ENCODE measurements at regions not wholly inside any gene's neighbourhood (a gene's known extent, or its start where the extent isn't known, plus 50 kb on each side); places are given as distances from the start of the nearest gene placed in this dataset.

GRCh38 chr5:101675510-101676219 is 620.4 kb downstream of the SLCO4C1 start:
- TF ChIP-seq CTCF (IDR thresholded peaks at IDR 0.05; ENCODE audit: control extremely low read depth, extremely low read depth, low read depth, missing control alignments), result no peak
- ChIA-PET POLR2A (no interaction called here), CTCF (interaction anchor here (1.0 to 1.5 kb wide), 2 partner anchors 8 to 20 kb away, joined by 3 to 4 read pairs; no protein-coding TSS in a partner anchor)
- DNase-seq (ENCODE audit: extremely low spot score), result no peak

DNA sequence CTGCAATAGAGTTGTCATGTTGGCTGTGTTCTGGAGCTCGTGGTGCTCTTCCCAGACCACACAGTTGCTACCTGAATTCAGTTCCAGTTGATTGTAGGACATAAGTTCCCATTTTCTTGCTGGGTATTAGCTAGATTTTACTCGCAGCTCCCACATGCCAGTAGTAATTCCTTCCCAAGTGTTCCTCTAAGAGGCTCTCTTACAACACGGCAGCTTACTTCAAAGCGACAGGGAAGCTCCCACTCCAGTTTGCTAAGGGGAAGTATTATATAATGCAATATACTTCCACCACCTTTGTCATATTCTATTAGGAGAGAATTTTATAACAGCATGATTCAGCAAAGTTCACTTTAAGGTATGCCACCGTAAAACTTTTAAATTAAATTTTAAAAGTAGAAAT is 623.0 kb downstream of the SLCO4C1 start:
- no peak for DNase-seq (ENCODE audit: extremely low spot score)
- POLR2A ChIA-PET, result no interaction called here
- no peak for TF ChIP-seq CTCF (IDR thresholded peaks at IDR 0.05; ENCODE audit: control extremely low read depth, extremely low read depth, low read depth, missing control alignments)
- CTCF ChIA-PET, result interaction anchor here (1.5 kb wide), 1 partner anchor 9 kb away, joined by 4 read pairs; no protein-coding TSS in a partner anchor

DNA sequence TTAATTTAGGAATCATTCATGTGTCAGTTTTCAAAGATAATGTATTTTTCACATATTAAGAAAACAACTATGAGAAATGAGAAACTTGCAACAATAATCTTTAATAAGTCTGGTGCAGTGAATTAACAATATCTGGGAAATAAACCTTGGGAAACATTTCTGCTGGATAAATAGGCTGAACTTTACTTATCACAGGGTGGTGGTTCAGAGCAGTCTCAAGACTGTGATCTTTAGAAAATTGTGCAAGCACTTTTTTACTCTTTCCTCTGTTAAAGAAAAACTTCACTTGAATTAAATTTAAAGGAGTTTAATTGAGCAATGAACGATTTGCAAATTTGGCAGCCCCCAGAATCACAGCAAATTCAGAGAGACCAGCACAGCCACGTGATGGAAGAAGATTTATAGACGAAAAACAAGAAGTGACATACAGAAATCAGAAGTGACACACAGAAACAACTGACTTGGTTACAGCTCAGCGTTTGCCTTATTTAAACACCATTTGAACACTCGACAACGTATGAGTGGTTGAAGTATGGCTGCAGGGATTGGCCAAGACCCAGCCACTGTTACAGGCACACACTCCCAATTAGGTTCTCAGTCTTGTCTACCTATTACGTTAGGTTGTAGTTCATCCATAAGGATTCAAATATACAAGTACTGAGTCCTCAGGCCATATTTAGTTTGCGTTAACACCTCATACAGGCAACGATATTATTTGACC is 631.9 kb downstream of the SLCO4C1 start:
- TF ChIP-seq CTCF (IDR thresholded peaks at IDR 0.05; ENCODE audit: control extremely low read depth, extremely low read depth, low read depth, missing control alignments), result no peak
- DNase-seq (ENCODE audit: extremely low spot score), result no peak
- POLR2A ChIA-PET, result no interaction called here
- CTCF ChIA-PET, result interaction anchor here (1.2 to 2.7 kb wide), 3 partner anchors 8 to 16 kb away, joined by 3 to 15 read pairs (median 4); no protein-coding TSS in a partner anchor

DNA sequence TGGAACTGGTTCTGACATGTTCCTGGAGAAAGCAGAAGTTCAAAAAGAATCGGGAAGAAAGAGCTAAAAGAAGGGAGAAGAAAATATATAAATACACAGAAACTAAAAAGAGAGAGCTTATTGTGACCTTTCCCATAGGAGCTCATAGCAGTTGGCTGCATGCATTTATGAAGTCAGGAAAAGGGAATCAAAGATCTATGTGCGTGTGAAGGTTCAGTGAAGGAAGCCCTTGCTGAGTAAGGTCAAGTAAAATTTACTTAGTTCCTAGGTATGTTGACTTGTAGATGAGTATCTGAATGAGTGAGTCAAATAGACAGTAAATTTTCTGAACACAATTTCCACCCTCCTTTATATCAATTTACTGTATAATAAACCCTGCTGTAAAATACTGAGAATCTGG is 632.5 kb downstream of the SLCO4C1 start:
- ChIA-PET CTCF (interaction anchor here (1.2 to 2.7 kb wide), 3 partner anchors 9 to 16 kb away, joined by 3 to 15 read pairs (median 4); no protein-coding TSS in a partner anchor), POLR2A (no interaction called here)
- no peak for TF ChIP-seq CTCF (IDR thresholded peaks at IDR 0.05; ENCODE audit: control extremely low read depth, extremely low read depth, low read depth, missing control alignments)
- DNase-seq (ENCODE audit: extremely low spot score), result no peak

DNA sequence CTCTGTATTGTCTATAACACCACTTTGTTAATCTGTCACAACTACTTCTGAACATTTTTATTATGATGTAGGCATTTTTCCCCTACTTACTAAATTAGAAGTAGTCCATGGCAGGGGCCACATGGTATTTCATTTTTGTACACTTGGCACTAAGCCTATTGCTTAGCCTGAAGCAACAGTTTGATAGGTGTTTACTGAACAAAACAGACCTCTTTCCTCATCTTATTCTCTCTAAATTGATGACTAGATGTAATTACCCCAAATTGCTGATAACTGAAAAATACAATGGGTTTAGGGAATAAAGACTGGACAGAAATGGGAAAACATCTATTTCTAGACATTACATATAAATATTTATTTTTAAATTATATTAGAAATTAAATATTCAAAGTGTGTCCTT is 633.8 kb downstream of the SLCO4C1 start:
- POLR2A ChIA-PET, result no interaction called here
- CTCF ChIA-PET, result interaction anchor here (2.7 kb wide), 1 partner anchor 16 kb away, joined by 15 read pairs; no protein-coding TSS in a partner anchor
- TF ChIP-seq CTCF (IDR thresholded peaks at IDR 0.05; ENCODE audit: control extremely low read depth, extremely low read depth, low read depth, missing control alignments), result no peak
- no peak for DNase-seq (ENCODE audit: extremely low spot score)

DNA sequence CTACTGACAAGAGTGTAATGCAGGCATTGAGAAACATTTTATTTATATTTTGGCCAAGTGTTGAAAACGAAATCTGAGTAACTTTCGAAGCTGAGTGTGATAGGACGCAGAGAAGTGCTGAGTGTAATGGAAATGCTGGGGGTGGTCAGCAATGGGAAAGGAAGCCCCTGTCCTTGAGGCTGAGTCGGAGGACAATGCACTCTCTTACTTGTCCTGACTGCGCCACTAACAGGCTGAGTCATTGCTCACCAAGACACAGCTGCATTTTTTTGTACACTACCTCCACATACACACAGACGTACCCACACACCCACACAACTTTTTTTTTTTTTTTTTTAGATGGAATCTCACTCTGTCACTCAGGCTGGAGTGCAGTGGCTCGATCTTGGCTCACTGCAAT is 637.7 kb downstream of the SLCO4C1 start:
- no peak for DNase-seq (ENCODE audit: extremely low spot score)
- TF ChIP-seq CTCF (IDR thresholded peaks at IDR 0.05; ENCODE audit: control extremely low read depth, extremely low read depth, low read depth, missing control alignments), result no peak
- ChIA-PET CTCF (interaction anchor here (1.1 kb wide), 1 partner anchor 16 kb away, joined by 3 read pairs; no protein-coding TSS in a partner anchor), POLR2A (interaction anchor here (0.7 kb wide), 1 partner anchor 1396 kb away, joined by 3 read pairs; no protein-coding TSS in a partner anchor)
